Stomach smooth muscle (tissue), 2 donors: ENCODE measurements at regions not wholly inside any gene's neighbourhood (a gene's known extent, or its start where the extent isn't known, plus 50 kb on each side); places are given as distances from the start of the nearest gene placed in this dataset.
"Not testable (repeated sequence)": the region's sequence is repeated elsewhere in the genome, so short reads cannot be mapped to it uniquely, and the experiment has no call there.

ENCODE experiments used
- H3K27ac ChIP-seq: one replicate; pipeline ENCODE4 v1.7.0; 2013; ENCODE audit warnings: mild to moderate bottlenecking, low read length, inconsistent platforms
- H3K27me3 ChIP-seq, 2 donors: one replicate each; pipeline ENCODE4 v1.7.0; 2013; ENCODE audit warnings: low read length in 2 of 2; ENCODE audit not compliant: insufficient read depth in 2 of 2, control insufficient read depth in 1 of 2
- H3K36me3 ChIP-seq, 2 donors: one replicate each; pipeline ENCODE4 v1.7.0; 2013; ENCODE audit warnings: low read length in 2 of 2; ENCODE audit not compliant: control insufficient read depth in 2 of 2, insufficient read depth in 2 of 2
- H3K4me1 ChIP-seq: one replicate; pipeline ENCODE4 v1.7.0; 2013; ENCODE audit warnings: low read length; ENCODE audit not compliant: control insufficient read depth, insufficient read depth
- H3K4me3 ChIP-seq, 2 donors: one replicate each; pipeline ENCODE4 v1.7.0; 2013; ENCODE audit warnings: low read length in 2 of 2
- H3K9ac ChIP-seq, 2 donors: one replicate each; pipeline ENCODE4 v1.7.0; 2013; ENCODE audit warnings: low read length in 2 of 2, mild to moderate bottlenecking in 1 of 2
- H3K9me3 ChIP-seq, 2 donors: one replicate each; pipeline ENCODE4 v1.7.0; 2013; ENCODE audit warnings: low read length in 2 of 2; ENCODE audit not compliant: control insufficient read depth in 2 of 2
- donor health status: healthy.
- donor health status: Pancreatic carcinoma.

GRCh38 chr5:91302958-91303357 is 80.2 kb downstream of the ARRDC3 start:
- no peak overlapping the region for H3K4me3 ChIP-seq
- no peaks in the 10 kb centered on the region for H3K9me3 ChIP-seq
- no peaks in the 10 kb centered on the region for H3K4me1 ChIP-seq
- no peak overlapping the region for H3K9ac ChIP-seq
- H3K36me3 ChIP-seq, result no peaks in the 10 kb centered on the region
- no peak overlapping the region for H3K27ac ChIP-seq
- no peaks in the 10 kb centered on the region for H3K27me3 ChIP-seq

- no peaks in the 10 kb centered on the region for H3K4me1 ChIP-seq
- no peaks in the 10 kb centered on the region for H3K9me3 ChIP-seq
- H3K9ac ChIP-seq, result no peak overlapping the region
- no peaks in the 10 kb centered on the region for H3K36me3 ChIP-seq
- H3K27me3 ChIP-seq, result no peaks in the 10 kb centered on the region
- H3K27ac ChIP-seq, result no peak overlapping the region
- no peak overlapping the region for H3K4me3 ChIP-seq
Observed at GRCh38 chr5:91302305-91302704, 80.8 kb downstream of the ARRDC3 start.

DNA sequence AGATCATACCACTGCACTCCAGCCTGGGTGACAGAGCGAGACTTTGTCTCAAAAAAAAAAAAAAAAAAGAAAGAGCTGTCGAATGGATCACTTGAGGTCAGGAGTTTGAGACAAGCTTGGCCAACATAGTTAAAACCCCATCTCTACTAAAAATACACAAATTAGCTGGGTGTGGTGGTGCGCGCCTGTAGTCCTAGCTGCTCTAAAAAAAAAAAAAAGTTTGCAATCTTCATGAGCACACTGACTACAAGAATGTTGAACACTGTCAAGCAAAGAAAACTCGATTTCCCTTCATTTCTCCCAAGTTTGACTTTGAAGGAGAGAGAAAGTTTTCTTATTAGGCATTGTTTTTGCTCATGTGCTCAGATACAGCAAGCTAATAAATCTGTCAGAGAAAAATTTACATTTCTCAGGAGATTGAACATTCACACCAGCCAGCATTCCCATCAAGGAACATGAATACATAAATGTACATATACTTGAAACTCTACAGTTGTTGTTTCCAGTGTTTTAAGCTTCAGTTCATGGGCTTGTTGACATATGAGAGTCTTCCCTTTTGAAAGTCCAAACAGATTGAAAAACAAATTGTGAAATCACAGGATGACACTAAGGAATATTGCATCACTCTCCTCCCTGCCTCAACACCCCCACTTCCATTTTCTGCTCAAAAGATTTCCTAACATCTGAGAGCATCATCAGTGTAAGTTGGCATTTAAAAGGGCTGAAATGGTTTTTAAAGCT is 81.8 kb downstream of the ARRDC3 start:
- H3K9ac ChIP-seq, result no peak overlapping the region
- H3K27me3 ChIP-seq, result no peaks in the 10 kb centered on the region
- no peak overlapping the region for H3K27ac ChIP-seq
- H3K36me3 ChIP-seq, result no peaks in the 10 kb centered on the region
- H3K4me3 ChIP-seq, result no peak overlapping the region
- H3K9me3 ChIP-seq, result no peaks in the 10 kb centered on the region
- no peaks in the 10 kb centered on the region for H3K4me1 ChIP-seq

- H3K4me1 ChIP-seq, result no peaks in the 10 kb centered on the region
Observed at GRCh38 chr5:91297994-91298393, 85.1 kb downstream of the ARRDC3 start.

GRCh38 chr5:91296674-91297143 is 86.4 kb downstream of the ARRDC3 start:
- no peak overlapping the region for H3K4me3 ChIP-seq
- no peak overlapping the region for H3K9ac ChIP-seq
- no peaks in the 10 kb centered on the region for H3K36me3 ChIP-seq
- H3K27me3 ChIP-seq, result no peaks in the 10 kb centered on the region
- no peaks in the 10 kb centered on the region for H3K9me3 ChIP-seq
- no peaks in the 10 kb centered on the region for H3K4me1 ChIP-seq
- H3K27ac ChIP-seq, result no peak overlapping the region

More at GRCh38 chr5:91297994-91298393, 85.1 kb downstream of the ARRDC3 start:
- Histone ChIP-seq H3K36me3 (no peaks in the 10 kb centered on the region), H3K9me3 (no peaks in the 10 kb centered on the region), H3K27me3 (no peaks in the 10 kb centered on the region), H3K27ac (no peak overlapping the region), H3K9ac (no peak overlapping the region), H3K4me3 (no peak overlapping the region)

DNA sequence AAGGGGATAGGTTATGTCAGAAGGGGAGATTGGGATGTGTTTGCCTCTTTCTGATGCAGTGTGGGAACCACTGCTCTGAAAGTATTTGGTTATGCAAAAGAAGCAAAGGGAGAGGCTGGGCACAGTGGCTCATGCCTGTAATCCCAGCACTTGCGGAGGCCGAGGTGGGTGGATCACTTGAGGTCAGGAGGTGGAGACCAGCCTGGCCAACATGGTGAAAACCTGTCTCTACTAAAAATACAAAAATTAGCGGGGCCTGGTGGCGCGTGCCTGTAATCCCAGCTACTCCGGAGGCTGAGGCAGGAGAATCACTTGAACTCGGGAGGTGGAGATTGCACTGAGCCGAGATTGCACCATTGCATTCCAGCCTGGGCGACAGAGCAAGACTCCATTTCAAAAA is 87.0 kb downstream of the ARRDC3 start:
- not testable (repeated sequence) for H3K27ac ChIP-seq, H3K9me3 ChIP-seq, H3K9ac ChIP-seq, H3K4me1 ChIP-seq, H3K27me3 ChIP-seq, H3K36me3 ChIP-seq, H3K4me3 ChIP-seq

- Histone ChIP-seq H3K4me3 (no peak overlapping the region), H3K27ac (no peak overlapping the region), H3K36me3 (no peaks in the 10 kb centered on the region), H3K9me3 (no peaks in the 10 kb centered on the region), H3K27me3 (no peaks in the 10 kb centered on the region), H3K4me1 (peaks cover 9% of the 10 kb centered on the region), H3K9ac (no peak overlapping the region)
Observed at GRCh38 chr5:91293131-91293530, 90.0 kb downstream of the ARRDC3 start.

GRCh38 chr5:91291628-91292569 is 91.2 kb downstream of the ARRDC3 start:
- H3K27me3 ChIP-seq, result no peaks in the 10 kb centered on the region
- no peaks in the 10 kb centered on the region for H3K36me3 ChIP-seq
- H3K9ac ChIP-seq, result no peak overlapping the region
- no peak overlapping the region for H3K4me3 ChIP-seq
- H3K4me1 ChIP-seq, result peaks cover 9% of the 10 kb centered on the region
- H3K27ac ChIP-seq, result no peak overlapping the region
- no peaks in the 10 kb centered on the region for H3K9me3 ChIP-seq

DNA sequence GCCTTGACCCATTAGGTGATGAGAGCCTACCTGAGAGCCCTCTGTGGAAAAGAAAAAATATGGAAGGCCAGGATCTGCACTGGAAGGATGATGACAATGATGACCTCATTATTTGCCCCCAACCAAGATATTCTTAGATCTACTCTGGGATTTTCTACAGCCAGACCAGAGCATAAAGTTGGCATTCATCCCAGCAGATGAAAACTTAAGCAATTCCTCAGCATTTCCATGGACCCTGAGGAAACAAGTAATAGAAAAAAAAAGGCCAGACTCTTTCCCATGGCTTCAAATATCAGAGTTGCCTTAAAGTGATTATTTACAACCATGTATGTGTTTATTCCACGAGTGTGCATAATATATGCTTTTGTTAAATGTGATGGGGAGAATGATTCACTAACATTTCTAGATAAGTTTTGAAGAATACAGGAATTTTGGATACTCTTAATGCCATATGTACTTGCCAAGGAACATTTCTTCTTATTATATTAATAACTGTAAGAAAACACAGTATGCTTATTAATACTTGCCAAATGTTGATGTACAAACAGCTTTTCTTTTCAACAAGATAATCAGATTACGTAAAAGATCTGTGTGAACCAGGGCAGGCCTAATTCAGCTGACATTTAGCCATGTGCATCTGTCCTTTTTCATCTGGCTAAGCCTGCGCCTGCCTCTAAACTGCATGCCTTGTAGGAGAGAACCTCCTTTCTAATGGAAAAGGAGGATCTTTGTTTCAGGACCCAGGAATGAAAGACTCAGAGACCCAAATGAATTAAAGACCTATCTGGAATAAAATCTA is 94.8 kb downstream of the ARRDC3 start:
- no peaks in the 10 kb centered on the region for H3K36me3 ChIP-seq
- peak overlapping the region; percentile 83 for H3K27ac ChIP-seq
- peaks cover 9% of the 10 kb centered on the region for H3K4me1 ChIP-seq
- H3K9ac ChIP-seq, result peak overlapping the region in 1 of 2 donors; percentile 52
- no peaks in the 10 kb centered on the region for H3K27me3 ChIP-seq
- H3K9me3 ChIP-seq, result no peaks in the 10 kb centered on the region
- H3K4me3 ChIP-seq, result peak overlapping the region in 1 of 2 donors; percentile 27

- H3K27me3 ChIP-seq, H3K4me1 ChIP-seq, H3K9ac ChIP-seq, H3K36me3 ChIP-seq, H3K9me3 ChIP-seq, H3K27ac ChIP-seq, H3K4me3 ChIP-seq: not testable (repeated sequence)
Observed at GRCh38 chr5:91285062-91285461, 98.1 kb downstream of the ARRDC3 start.
